PC-9 (cell line): ENCODE measurements at regions not wholly inside any gene's neighbourhood (a gene's known extent, or its start where the extent isn't known, plus 50 kb on each side); places are given as distances from the start of the nearest gene placed in this dataset.

Source experiments
- EZH2 ChIP-seq: fragments of 200-600 bp; sonication (generic); IDR thresholded peaks from 2 replicates; pipeline ENCODE4 v1.8.0; 2017; ENCODE audit warnings: antibody characterized with exemption, low read depth
- TF ChIP-seq, protein P1 (sequence below): fragments of 200-600 bp; sonication (generic); conservative IDR thresholded peaks from 2 replicates; pipeline ENCODE4 v1.6.1; 2017; ENCODE audit warnings: mixed run types, antibody characterized with exemption, mild to moderate bottlenecking, moderate library complexity

DNA sequence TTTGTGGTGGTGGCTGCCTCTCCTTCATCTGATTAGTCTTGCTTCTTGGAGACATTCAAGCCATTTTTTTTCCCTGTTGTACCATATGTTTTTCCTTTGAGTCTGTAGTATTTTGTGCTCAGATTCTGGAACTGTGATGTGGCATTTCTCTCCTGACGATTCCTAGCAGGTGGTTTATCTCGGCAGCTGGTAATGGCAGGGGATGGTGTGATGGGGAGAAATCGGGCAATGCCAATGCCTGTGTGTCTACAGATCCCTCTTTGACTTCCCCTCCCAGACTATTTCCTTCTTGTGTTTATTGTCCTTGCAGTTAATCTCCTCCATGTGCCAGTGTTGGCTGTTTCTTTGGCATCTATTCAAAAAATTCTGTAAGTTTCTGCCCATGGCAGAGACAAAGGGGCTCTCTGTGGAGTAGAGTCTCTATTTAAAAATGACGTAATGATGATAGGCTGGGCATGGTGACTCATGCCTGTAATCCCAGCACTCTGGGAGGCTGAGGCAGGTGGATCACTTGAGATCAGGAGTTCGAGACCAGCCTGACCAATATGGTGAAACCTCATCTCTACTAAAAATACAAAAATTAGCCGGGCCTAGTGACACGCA, 90.2 kb upstream of the ERCC4 start:
- TF ChIP-seq, protein P1, sequence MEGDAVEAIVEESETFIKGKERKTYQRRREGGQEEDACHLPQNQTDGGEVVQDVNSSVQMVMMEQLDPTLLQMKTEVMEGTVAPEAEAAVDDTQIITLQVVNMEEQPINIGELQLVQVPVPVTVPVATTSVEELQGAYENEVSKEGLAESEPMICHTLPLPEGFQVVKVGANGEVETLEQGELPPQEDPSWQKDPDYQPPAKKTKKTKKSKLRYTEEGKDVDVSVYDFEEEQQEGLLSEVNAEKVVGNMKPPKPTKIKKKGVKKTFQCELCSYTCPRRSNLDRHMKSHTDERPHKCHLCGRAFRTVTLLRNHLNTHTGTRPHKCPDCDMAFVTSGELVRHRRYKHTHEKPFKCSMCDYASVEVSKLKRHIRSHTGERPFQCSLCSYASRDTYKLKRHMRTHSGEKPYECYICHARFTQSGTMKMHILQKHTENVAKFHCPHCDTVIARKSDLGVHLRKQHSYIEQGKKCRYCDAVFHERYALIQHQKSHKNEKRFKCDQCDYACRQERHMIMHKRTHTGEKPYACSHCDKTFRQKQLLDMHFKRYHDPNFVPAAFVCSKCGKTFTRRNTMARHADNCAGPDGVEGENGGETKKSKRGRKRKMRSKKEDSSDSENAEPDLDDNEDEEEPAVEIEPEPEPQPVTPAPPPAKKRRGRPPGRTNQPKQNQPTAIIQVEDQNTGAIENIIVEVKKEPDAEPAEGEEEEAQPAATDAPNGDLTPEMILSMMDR, result no peak
- no peak for TF ChIP-seq EZH2
